SK-N-SH (cell line): ENCODE measurements at regions not wholly inside any gene's neighbourhood (a gene's known extent, or its start where the extent isn't known, plus 50 kb on each side); places are given as distances from the start of the nearest gene placed in this dataset.

Source experiments
- CTCF ChIA-PET: fragments of 300-600, 350-600 bp; formaldehyde crosslinking; extraction: SDS; loops from one replicate; lab custom pipeline; 2021; lab: Yijun Ruan, JAX
- POLR2A ChIA-PET: fragments of 350-600 bp; sonication (Branson Sonifier 250); formaldehyde crosslinking; extraction: SDS; loops from one replicate; lab custom pipeline; 2020; ENCODE audit warnings: antibody characterized with exemption, inconsistent platforms; lab: Yijun Ruan, JAX
- DNase-seq: peaks from one replicate; pipeline ENCODE4 v3.0.0; 2012
- H2AFZ ChIP-seq: fragments of 200-600 bp; sonication (generic); 2 replicates; pipeline ENCODE4 v1.8.1; 2016; ENCODE audit warnings: antibody characterized with exemption, mild to moderate bottlenecking, low read depth
- H3F3A ChIP-seq: fragments of 200-600 bp; sonication (generic); replicated peaks from 2 replicates; pipeline ENCODE3; 2016; ENCODE audit warnings: antibody characterized with exemption, mild to moderate bottlenecking; ENCODE audit not compliant: insufficient read depth
- H3K27ac ChIP-seq, 2 experiments: fragments of 200-500 bp in 1 of 2; fragments of 200-600 bp in 1 of 2; sonication (Bioruptor generic) in 1 of 2; sonication (generic), shearing (Covaris generic) in 1 of 2; 2 replicates each; pipeline versions ENCODE4 v1.5.1 to v1.6.1; 2014 to 2016; ENCODE audit warnings: low read depth in 2 of 2, inconsistent platforms in 1 of 2, low read length in 1 of 2, mild to moderate bottlenecking in 1 of 2, mixed read lengths in 1 of 2
- H3K27me3 ChIP-seq: fragments of 200-600 bp; sonication (generic), shearing (Covaris generic); 2 replicates; pipeline ENCODE4 v1.6.1; 2016; ENCODE audit warnings: mixed run types; ENCODE audit not compliant: insufficient read depth
- H3K36me3 ChIP-seq, 2 experiments: fragments of 200-500 bp in 1 of 2; fragments of 200-600 bp in 1 of 2; sonication (Bioruptor generic) in 1 of 2; sonication (generic) in 1 of 2; replicated peaks in 1 of 2; 2 replicates each; pipeline versions ENCODE3 to v1.5.1; 2014 to 2016; ENCODE audit warnings: low read length in 1 of 2, mild to moderate bottlenecking in 1 of 2; ENCODE audit not compliant: insufficient read depth in 2 of 2, control insufficient read depth in 1 of 2
- H3K4me1 ChIP-seq, 2 experiments: fragments of 200-500 bp in 1 of 2; fragments of 200-600 bp in 1 of 2; sonication (Bioruptor generic) in 1 of 2; sonication (generic), shearing (Covaris generic) in 1 of 2; 2 replicates each; pipeline versions ENCODE4 v1.5.1 to v1.6.1; 2014 to 2016; ENCODE audit warnings: low read depth in 1 of 2, low read length in 1 of 2, mixed run types in 1 of 2; ENCODE audit not compliant: insufficient read depth in 2 of 2, control insufficient read depth in 1 of 2
- H3K4me2 ChIP-seq: fragments of 200-600 bp; sonication (generic), shearing (Covaris generic); 2 replicates; pipeline ENCODE4 v1.6.1; 2017; ENCODE audit warnings: mixed run types
- H3K4me3 ChIP-seq, 2 experiments: fragments of 200-500 bp in 1 of 2; fragments of 200-600 bp in 1 of 2; sonication (Bioruptor generic) in 1 of 2; sonication (generic), shearing (Covaris generic) in 1 of 2; 2 replicates each; pipeline versions ENCODE4 v1.5.1 to v1.8.1; 2014 to 2016; ENCODE audit warnings: low read depth in 2 of 2, inconsistent platforms in 1 of 2, low read length in 1 of 2, mild to moderate bottlenecking in 1 of 2, mixed read lengths in 1 of 2, moderate library complexity in 1 of 2
- H3K79me2 ChIP-seq: fragments of 200-600 bp; sonication (generic); 2 replicates; pipeline ENCODE4 v1.8.1; 2017; ENCODE audit warnings: mild to moderate bottlenecking; ENCODE audit not compliant: insufficient read depth
- H3K9ac ChIP-seq: fragments of 200-600 bp; sonication (generic); 2 replicates; pipeline ENCODE4 v1.6.1; 2017; ENCODE audit warnings: mixed run types
- H3K9me2 ChIP-seq: fragments of 200-600 bp; sonication (generic); 2 replicates; pipeline ENCODE4 v1.6.1; 2017; ENCODE audit warnings: mixed run types
- H3K9me3 ChIP-seq: fragments of 200-600 bp; sonication (generic); 2 replicates; pipeline ENCODE4 v1.6.1; 2017; ENCODE audit warnings: mixed run types, mild to moderate bottlenecking, moderate library complexity
- H4K20me1 ChIP-seq: fragments of 200-600 bp; sonication (generic); 2 replicates; pipeline ENCODE4 v1.6.1; 2017; ENCODE audit warnings: mild to moderate bottlenecking, mixed run types; ENCODE audit not compliant: insufficient read depth
- ELF1 ChIP-seq: IDR thresholded peaks from 2 replicates; pipeline ENCODE4 v1.4.0; 2012
- EP300 ChIP-seq, 2 experiments: IDR thresholded peaks; 2 replicates each; pipeline versions ENCODE4 v1.4.0 to v1.6.1; 2012; ENCODE audit warnings: borderline replicate concordance in 1 of 2, low read depth in 1 of 2, low read length in 1 of 2
- FOXJ3 ChIP-seq: sonication (generic); formaldehyde crosslinking; IDR thresholded peaks from 2 replicates; pipeline ENCODE4 v1.5.1; 2020; ENCODE audit warnings: mild to moderate bottlenecking, missing genetic modification reagents
- FOXM1 ChIP-seq: IDR thresholded peaks from 2 replicates; pipeline ENCODE4 v1.4.0; 2012; ENCODE audit warnings: low read depth, mild to moderate bottlenecking
- GABPA ChIP-seq: IDR thresholded peaks from 2 replicates; pipeline ENCODE4 v1.4.0; 2012; ENCODE audit warnings: low read depth, mild to moderate bottlenecking
- JUND ChIP-seq: IDR thresholded peaks from 2 replicates; pipeline ENCODE4 v1.4.0; 2012
- MEF2A ChIP-seq: IDR thresholded peaks from 2 replicates; pipeline ENCODE4 v1.4.0; 2012; ENCODE audit warnings: low read depth, borderline replicate concordance
- NFIC ChIP-seq: IDR thresholded peaks from 2 replicates; pipeline ENCODE4 v1.4.0; 2012; ENCODE audit warnings: borderline replicate concordance
- NRF1 ChIP-seq: IDR thresholded peaks from 2 replicates; pipeline ENCODE4 v1.6.1; 2012; ENCODE audit warnings: low read depth, mild to moderate bottlenecking, low read length
- SMC3 ChIP-seq: IDR thresholded peaks from 2 replicates; pipeline ENCODE4 v1.6.1; 2012; ENCODE audit warnings: low read depth, low read length, improper control_type of control experiment
- WGBS: methylation state at CpG from one replicate; pipeline ENCODE4 v1.1.6; 2017; ENCODE audit warnings: low lambda C conversion rate; 5-methylcytosine and 5-hydroxymethylcytosine counted together
- TF ChIP-seq, protein P1 (sequence below): fragments of 200-600 bp; sonication (generic); IDR thresholded peaks from 2 replicates; pipeline ENCODE4 v1.6.1; 2017; ENCODE audit warnings: antibody characterized with exemption, mild to moderate bottlenecking, moderate library complexity

DNA sequence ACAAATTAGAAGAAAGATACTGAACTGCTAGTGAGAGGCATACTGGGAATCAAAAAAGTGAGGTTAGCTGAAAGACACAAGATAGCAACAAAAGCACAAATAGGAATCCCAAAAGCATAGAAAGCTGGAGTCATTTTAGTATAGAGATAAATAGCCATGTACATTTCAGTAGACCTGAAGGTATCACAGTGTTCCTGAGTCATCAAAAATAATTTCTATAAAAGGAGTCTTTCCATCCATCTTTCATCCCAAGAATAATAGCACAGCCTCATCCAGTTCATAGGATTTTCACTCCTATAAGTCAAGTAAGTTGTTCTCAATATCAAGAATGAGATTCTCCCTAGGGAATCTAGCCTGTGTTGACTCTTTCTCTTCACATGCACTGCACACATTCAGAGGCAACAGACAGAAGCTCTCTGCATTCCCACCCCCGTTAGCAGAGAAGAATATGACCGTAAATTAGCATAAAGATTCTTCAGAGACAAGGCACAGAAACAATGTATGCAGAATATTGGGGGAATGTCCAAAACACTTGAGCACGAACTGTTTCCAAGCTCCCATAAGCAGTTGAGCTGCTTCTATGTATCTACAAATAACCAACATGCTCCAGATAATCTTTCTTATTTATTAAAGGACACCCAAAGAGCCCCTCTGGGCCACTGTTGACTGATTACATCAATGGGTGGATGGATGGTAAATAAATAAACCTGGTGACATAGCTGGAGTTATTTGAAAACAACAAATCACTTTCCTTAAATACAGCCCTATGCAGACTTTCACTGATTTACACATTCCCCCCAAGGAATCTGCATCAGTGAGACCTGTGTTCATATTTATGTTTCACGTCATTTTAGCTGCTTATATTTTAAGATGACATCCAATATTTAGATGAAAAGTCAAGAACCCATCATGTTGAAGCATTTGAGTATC, 174.5 kb upstream of the PKDCC start:
- CTCF ChIA-PET, result interaction anchor here (0.9 to 18.0 kb wide), 14 partner anchors 9 to 212 kb away, joined by 3 to 897 read pairs (median 20); partner anchors contain the start of gene PKDCC
- Histone ChIP-seq H3K4me3 (no peak overlapping the region), H3K9me3 (no peaks in the 10 kb centered on the region), H3K9ac (no peak overlapping the region), H3K36me3 (no peaks in the 10 kb centered on the region), H3K27ac (no peak overlapping the region), H3K4me1 (peaks cover 0 to 23% of the 10 kb centered on the region in 2 experiments; a peak in 2 of 4 replicates), H3K9me2 (no peaks in the 10 kb centered on the region), H3K4me2 (no peak overlapping the region), H3F3A (no peaks in the 10 kb centered on the region), H2AFZ (no peak overlapping the region), H4K20me1 (no peaks in the 10 kb centered on the region), H3K79me2 (no peaks in the 10 kb centered on the region), H3K27me3 (0 out of 2 replicates have a peak, but pooled peaks cover 8% of the 10 kb centered on the region)
- DNase-seq, result no peak
- POLR2A ChIA-PET, result interaction anchor here (1.7 kb wide), 1 partner anchor 81 kb away, joined by 7 read pairs; no protein-coding TSS in a partner anchor
- TF ChIP-seq NFIC (no peak), SMC3 (no peak), GABPA (no peak), ELF1 (no peak)
- WGBS, result 39% methylated on average over 4 of the region's 4 CpGs

GRCh38 chr2:41877114-41877678, 170.6 kb upstream of the PKDCC start:
- CTCF ChIA-PET, result interaction anchor here (1.4 to 18.0 kb wide), 5 partner anchors 7 to 209 kb away, joined by 3 to 897 read pairs (median 81); no protein-coding TSS in a partner anchor

GRCh38 chr2:41878056-41878455, 169.8 kb upstream of the PKDCC start:
- ChIA-PET CTCF (interaction anchor here (1.1 to 18.0 kb wide), 6 partner anchors 8 to 208 kb away, joined by 4 to 897 read pairs (median 43); no protein-coding TSS in a partner anchor), POLR2A (interaction anchor here (0.8 to 3.5 kb wide), 2 partner anchors 82 to 169 kb away, joined by 3 to 26 read pairs; partner anchors contain the start of gene PKDCC)
- no peak for DNase-seq
- Histone ChIP-seq H4K20me1 (no peaks in the 10 kb centered on the region), H3K4me2 (no peak overlapping the region), H3K9me2 (no peaks in the 10 kb centered on the region), H3K9ac (no peak overlapping the region), H3F3A (no peaks in the 10 kb centered on the region), H3K4me1 (peaks cover 0 to 19% of the 10 kb centered on the region in 2 experiments; a peak in 2 of 4 replicates), H3K27ac (no peak overlapping the region), H3K9me3 (no peaks in the 10 kb centered on the region), H3K79me2 (no peaks in the 10 kb centered on the region), H3K4me3 (no peak overlapping the region), H3K36me3 (no peaks in the 10 kb centered on the region), H2AFZ (no peak overlapping the region), H3K27me3 (peaks cover 14% of the 10 kb centered on the region; the same call in 1 of the 2 replicates)
- 84% methylated on average over 9 of the region's 10 CpGs for WGBS
- TF ChIP-seq SMC3 (no peak), GABPA (no peak), MEF2A (no peak), JUND (no peak), EP300 (IDR thresholded peaks at IDR 0.05; ENCODE audit: borderline replicate concordance in 1 of 2, low read depth in 1 of 2, low read length in 1 of 2) (no peak)
- TF ChIP-seq, protein P1, sequence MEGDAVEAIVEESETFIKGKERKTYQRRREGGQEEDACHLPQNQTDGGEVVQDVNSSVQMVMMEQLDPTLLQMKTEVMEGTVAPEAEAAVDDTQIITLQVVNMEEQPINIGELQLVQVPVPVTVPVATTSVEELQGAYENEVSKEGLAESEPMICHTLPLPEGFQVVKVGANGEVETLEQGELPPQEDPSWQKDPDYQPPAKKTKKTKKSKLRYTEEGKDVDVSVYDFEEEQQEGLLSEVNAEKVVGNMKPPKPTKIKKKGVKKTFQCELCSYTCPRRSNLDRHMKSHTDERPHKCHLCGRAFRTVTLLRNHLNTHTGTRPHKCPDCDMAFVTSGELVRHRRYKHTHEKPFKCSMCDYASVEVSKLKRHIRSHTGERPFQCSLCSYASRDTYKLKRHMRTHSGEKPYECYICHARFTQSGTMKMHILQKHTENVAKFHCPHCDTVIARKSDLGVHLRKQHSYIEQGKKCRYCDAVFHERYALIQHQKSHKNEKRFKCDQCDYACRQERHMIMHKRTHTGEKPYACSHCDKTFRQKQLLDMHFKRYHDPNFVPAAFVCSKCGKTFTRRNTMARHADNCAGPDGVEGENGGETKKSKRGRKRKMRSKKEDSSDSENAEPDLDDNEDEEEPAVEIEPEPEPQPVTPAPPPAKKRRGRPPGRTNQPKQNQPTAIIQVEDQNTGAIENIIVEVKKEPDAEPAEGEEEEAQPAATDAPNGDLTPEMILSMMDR, result no peak

More at GRCh38 chr2:41877114-41877678, 170.6 kb upstream of the PKDCC start:
- H4K20me1 ChIP-seq, result no peaks in the 10 kb centered on the region
- H3K9me3 ChIP-seq, result no peaks in the 10 kb centered on the region
- H3K9ac ChIP-seq, result no peak overlapping the region
- no peaks in the 10 kb centered on the region for H3K9me2 ChIP-seq
- TF ChIP-seq EP300 (IDR thresholded peaks at IDR 0.05; ENCODE audit: borderline replicate concordance in 1 of 2, low read depth in 1 of 2, low read length in 1 of 2) (no peak), NRF1 (no peak), FOXJ3 (CRISPR knock-in tag) (no peak), FOXM1 (no peak)
- TF ChIP-seq, all 33 proteins: peak for 0
- Histone ChIP-seq H3K4me3 (no peak overlapping the region), H3F3A (no peaks in the 10 kb centered on the region), H3K4me1 (peaks cover 0 to 19% of the 10 kb centered on the region in 2 experiments; a peak in 2 of 4 replicates), H3K4me2 (no peak overlapping the region), H3K36me3 (no peaks in the 10 kb centered on the region), H3K27ac (no peak overlapping the region), H3K79me2 (no peaks in the 10 kb centered on the region), H2AFZ (no peak overlapping the region), H3K27me3 (peaks cover 14% of the 10 kb centered on the region; the same call in 1 of the 2 replicates)
- WGBS, result 63% methylated on average over 14 of the region's 14 CpGs
- POLR2A ChIA-PET, result interaction anchor here (3.5 kb wide), 1 partner anchor 170 kb away, joined by 26 read pairs; the partner anchor contains the start of gene PKDCC
- DNase-seq, result no peak
